ENCODE measurements at regions not wholly inside any gene's neighbourhood (a gene's known extent, or its start where the extent isn't known, plus 50 kb on each side); places are given as distances from the start of the nearest gene placed in this dataset.

- no peak for DNase-seq (ENCODE audit: low read depth)
- no peak for TF ChIP-seq CTCF (IDR thresholded peaks at IDR 0.05; ENCODE audit: low read depth, low read length, missing control alignments)
- H3K4me3 ChIP-seq (ENCODE audit: low read depth, low read length), result no peak overlapping the region
- in situ Hi-C loops (cut with HindIII; ENCODE audit: low sequenced_read_pairs), result no loop called here
Observed at GRCh38 chr4:66204534-66205247, 534.4 kb upstream of the EPHA5 start.

GRCh38 chr4:66202870-66203269, 532.6 kb upstream of the EPHA5 start:
- in situ Hi-C loops (cut with HindIII; ENCODE audit: low sequenced_read_pairs), result no loop called here
- DNase-seq (ENCODE audit: low read depth), result no peak
- no peak overlapping the region for H3K4me3 ChIP-seq (ENCODE audit: low read depth, low read length)
- TF ChIP-seq CTCF (IDR thresholded peaks at IDR 0.05; ENCODE audit: low read depth, low read length, missing control alignments), result no peak

- in situ Hi-C loops (cut with HindIII; ENCODE audit: low sequenced_read_pairs), result no loop called here
- no peak for TF ChIP-seq CTCF (IDR thresholded peaks at IDR 0.05; ENCODE audit: low read depth, low read length, missing control alignments)
- no peak overlapping the region for H3K4me3 ChIP-seq (ENCODE audit: low read depth, low read length)
- no peak for DNase-seq (ENCODE audit: low read depth)
Observed at GRCh38 chr4:66197451-66197850, 527.2 kb upstream of the EPHA5 start.

- in situ Hi-C loops (cut with HindIII; ENCODE audit: low sequenced_read_pairs), result no loop called here
- no peak overlapping the region for H3K4me3 ChIP-seq (ENCODE audit: low read depth, low read length)
- no peak for DNase-seq (ENCODE audit: low read depth)
- no peak for TF ChIP-seq CTCF (IDR thresholded peaks at IDR 0.05; ENCODE audit: low read depth, low read length, missing control alignments)
Observed at GRCh38 chr4:66193487-66193886, 523.2 kb upstream of the EPHA5 start.

- in situ Hi-C loops (cut with HindIII; ENCODE audit: low sequenced_read_pairs), result no loop called here
- no peak overlapping the region for H3K4me3 ChIP-seq (ENCODE audit: low read depth, low read length)
- no peak for DNase-seq (ENCODE audit: low read depth)
- TF ChIP-seq CTCF (IDR thresholded peaks at IDR 0.05; ENCODE audit: low read depth, low read length, missing control alignments), result no peak
Observed at GRCh38 chr4:66187175-66187720, 517.0 kb upstream of the EPHA5 start.

GRCh38 chr4:66186095-66186494, 515.8 kb upstream of the EPHA5 start:
- in situ Hi-C loops (cut with HindIII; ENCODE audit: low sequenced_read_pairs), result no loop called here
- no peak overlapping the region for H3K4me3 ChIP-seq (ENCODE audit: low read depth, low read length)
- TF ChIP-seq CTCF (IDR thresholded peaks at IDR 0.05; ENCODE audit: low read depth, low read length, missing control alignments), result no peak
- no peak for DNase-seq (ENCODE audit: low read depth)

Data from astrocyte of the cerebellum (primary cell).